Colonic mucosa (tissue), 4 donors: ENCODE measurements at regions not wholly inside any gene's neighbourhood (a gene's known extent, or its start where the extent isn't known, plus 50 kb on each side); places are given as distances from the start of the nearest gene placed in this dataset.

Experiments used
- DNase-seq: peaks from one replicate; pipeline ENCODE4 v3.0.0-alpha.2; 2020
- H3K27ac ChIP-seq: fragments of 200-600 bp; one replicate; pipeline ENCODE4 v1.8.0; 2021
- H3K27me3 ChIP-seq: fragments of 200-600 bp; one replicate; pipeline ENCODE4 v1.8.0; 2021
- H3K36me3 ChIP-seq: fragments of 200-600 bp; one replicate; pipeline ENCODE4 v1.8.0; 2021
- H3K4me1 ChIP-seq: fragments of 200-600 bp; one replicate; pipeline ENCODE4 v1.8.0; 2021; ENCODE audit warnings: mild to moderate bottlenecking
- H3K4me3 ChIP-seq: fragments of 200-600 bp; one replicate; pipeline ENCODE4 v1.8.0; 2021
- H3K9ac ChIP-seq, 2 donors: one replicate each; pipeline ENCODE4 v1.7.0; 2013; ENCODE audit warnings: control low read depth in 2 of 2, low read depth in 2 of 2, low read length in 2 of 2
- H3K9me3 ChIP-seq: fragments of 200-600 bp; one replicate; pipeline ENCODE4 v1.8.0; 2021
- intact Hi-C: fragments of 100-400 bp; cut with DNase I; formaldehyde crosslinking; loops from one replicate; pipeline ENCODE4 v1.14.1; 2022
- TF ChIP-seq, protein P1 (sequence below): fragments of 200-600 bp; IDR thresholded peaks from one replicate; pipeline ENCODE4 v1.8.0; 2022; ENCODE audit warnings: antibody characterized with exemption, mild to moderate bottlenecking
- donor health status: healthy.
- donor health status: DM: no; HTN: no; CAD: no.
- donor health status: DM: no; HTN: no; CAD: no.

DNA sequence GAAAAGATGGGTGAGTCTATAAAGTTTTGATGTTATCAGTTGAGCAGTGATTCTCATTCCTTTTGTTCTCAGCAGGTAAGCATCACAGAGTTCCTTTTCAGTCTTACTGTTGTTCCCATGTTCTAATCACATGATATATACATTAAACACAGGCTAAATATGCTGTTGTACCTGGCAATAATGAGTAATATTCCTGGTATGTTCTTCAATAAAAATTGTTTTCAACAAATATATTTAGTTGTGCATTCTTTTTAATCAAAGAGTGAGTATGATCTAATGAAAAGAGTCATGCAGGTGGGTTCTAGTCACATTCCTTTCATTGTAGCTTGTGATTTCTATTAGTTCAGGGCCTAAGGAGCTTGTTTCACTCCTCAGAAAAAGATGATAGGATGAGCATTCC lies 288.3 kb upstream of the NETO1 start:
- intact Hi-C loops: no loop called here
- H3K4me3 ChIP-seq: no peak overlapping the region
- H3K4me1 ChIP-seq: no peaks in the 10 kb centered on the region
- no peak overlapping the region for H3K27ac ChIP-seq
- TF ChIP-seq, protein P1, sequence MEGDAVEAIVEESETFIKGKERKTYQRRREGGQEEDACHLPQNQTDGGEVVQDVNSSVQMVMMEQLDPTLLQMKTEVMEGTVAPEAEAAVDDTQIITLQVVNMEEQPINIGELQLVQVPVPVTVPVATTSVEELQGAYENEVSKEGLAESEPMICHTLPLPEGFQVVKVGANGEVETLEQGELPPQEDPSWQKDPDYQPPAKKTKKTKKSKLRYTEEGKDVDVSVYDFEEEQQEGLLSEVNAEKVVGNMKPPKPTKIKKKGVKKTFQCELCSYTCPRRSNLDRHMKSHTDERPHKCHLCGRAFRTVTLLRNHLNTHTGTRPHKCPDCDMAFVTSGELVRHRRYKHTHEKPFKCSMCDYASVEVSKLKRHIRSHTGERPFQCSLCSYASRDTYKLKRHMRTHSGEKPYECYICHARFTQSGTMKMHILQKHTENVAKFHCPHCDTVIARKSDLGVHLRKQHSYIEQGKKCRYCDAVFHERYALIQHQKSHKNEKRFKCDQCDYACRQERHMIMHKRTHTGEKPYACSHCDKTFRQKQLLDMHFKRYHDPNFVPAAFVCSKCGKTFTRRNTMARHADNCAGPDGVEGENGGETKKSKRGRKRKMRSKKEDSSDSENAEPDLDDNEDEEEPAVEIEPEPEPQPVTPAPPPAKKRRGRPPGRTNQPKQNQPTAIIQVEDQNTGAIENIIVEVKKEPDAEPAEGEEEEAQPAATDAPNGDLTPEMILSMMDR: no peak
- no peaks in the 10 kb centered on the region for H3K36me3 ChIP-seq
- no peaks in the 10 kb centered on the region for H3K27me3 ChIP-seq
- no peak for DNase-seq
- H3K9me3 ChIP-seq: no peaks in the 10 kb centered on the region
- H3K9ac ChIP-seq: no peak overlapping the region

DNA sequence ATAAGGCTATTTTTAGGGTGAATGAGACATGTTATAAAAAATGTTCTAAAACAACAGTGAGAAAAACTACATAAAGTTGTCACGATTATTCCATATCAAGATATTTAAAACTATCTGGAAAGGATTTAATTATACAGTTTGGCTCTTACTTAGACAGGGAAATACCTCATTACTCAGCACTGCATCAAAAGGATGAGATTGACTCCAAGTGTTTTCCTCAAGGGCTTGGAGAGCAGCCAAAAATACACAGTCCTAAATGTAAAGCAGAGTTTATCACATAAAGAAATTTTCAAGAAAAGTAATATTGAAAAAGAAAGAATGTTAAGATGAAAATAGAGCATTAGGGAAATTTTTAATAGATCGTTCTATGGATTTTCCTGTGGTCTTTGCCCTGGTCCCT lies 285.5 kb upstream of the NETO1 start:
- Histone ChIP-seq H3K27ac (no peak overlapping the region), H3K9ac (no peak overlapping the region), H3K27me3 (no peaks in the 10 kb centered on the region), H3K36me3 (no peaks in the 10 kb centered on the region), H3K4me3 (no peak overlapping the region), H3K9me3 (no peaks in the 10 kb centered on the region), H3K4me1 (no peaks in the 10 kb centered on the region)
- TF ChIP-seq, protein P1: no peak
- intact Hi-C loops: no loop called here
- DNase-seq: no peak

DNA sequence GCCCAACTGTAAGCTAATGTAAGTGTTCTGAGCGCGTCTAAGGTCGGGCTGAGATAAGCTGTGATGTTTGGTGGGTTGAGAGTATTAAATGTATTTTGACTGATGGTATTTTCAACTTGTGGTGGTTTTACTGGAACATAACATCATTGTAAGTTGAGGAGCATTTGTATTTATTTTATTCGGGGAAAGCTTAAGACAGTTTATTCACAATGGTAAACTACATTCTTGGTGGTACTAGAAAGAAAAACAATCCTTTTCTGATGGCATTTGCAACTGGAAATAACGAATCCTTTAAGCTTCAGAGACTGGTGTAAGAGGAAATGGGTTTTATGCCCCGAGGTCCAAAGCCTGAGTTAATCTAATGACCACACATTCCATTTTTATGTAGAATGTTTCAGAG lies 283.3 kb upstream of the NETO1 start:
- no peak for DNase-seq
- no peaks in the 10 kb centered on the region for H3K9me3 ChIP-seq
- no peaks in the 10 kb centered on the region for H3K36me3 ChIP-seq
- no peaks in the 10 kb centered on the region for H3K4me1 ChIP-seq
- H3K9ac ChIP-seq: no peak overlapping the region
- TF ChIP-seq, protein P1: no peak
- no peak overlapping the region for H3K4me3 ChIP-seq
- intact Hi-C loops: no loop called here
- no peak overlapping the region for H3K27ac ChIP-seq
- no peaks in the 10 kb centered on the region for H3K27me3 ChIP-seq

DNA sequence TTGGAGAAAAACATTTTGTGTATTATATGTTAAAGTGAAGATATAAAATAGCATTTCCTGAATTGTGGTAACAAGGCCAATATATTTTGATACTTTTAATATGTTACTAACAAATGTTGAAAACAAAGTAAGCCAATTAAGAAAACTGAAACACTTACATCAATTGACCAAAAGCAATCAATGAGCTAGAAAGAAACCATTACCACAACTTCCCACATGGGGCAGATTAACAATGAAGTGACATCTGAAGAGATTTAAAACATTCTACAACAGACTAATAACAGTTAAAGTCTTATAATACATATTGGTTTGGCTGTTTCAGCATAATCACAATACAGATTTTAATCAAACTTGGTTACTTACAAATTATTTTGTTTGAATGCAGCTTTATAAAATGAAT lies 282.4 kb upstream of the NETO1 start:
- intact Hi-C loops: no loop called here
- Histone ChIP-seq H3K4me3 (no peak overlapping the region), H3K9ac (no peak overlapping the region), H3K27ac (no peak overlapping the region), H3K4me1 (no peaks in the 10 kb centered on the region), H3K36me3 (no peaks in the 10 kb centered on the region), H3K9me3 (no peaks in the 10 kb centered on the region), H3K27me3 (no peaks in the 10 kb centered on the region)
- TF ChIP-seq, protein P1: no peak
- DNase-seq: no peak

GRCh38 chr18:73147590-73147989 lies 279.8 kb upstream of the NETO1 start:
- intact Hi-C loops: no loop called here
- no peak overlapping the region for H3K9ac ChIP-seq
- H3K4me3 ChIP-seq: no peak overlapping the region
- no peaks in the 10 kb centered on the region for H3K27me3 ChIP-seq
- H3K36me3 ChIP-seq: no peaks in the 10 kb centered on the region
- H3K4me1 ChIP-seq: no peaks in the 10 kb centered on the region
- H3K9me3 ChIP-seq: no peaks in the 10 kb centered on the region
- DNase-seq: no peak
- no peak overlapping the region for H3K27ac ChIP-seq
- TF ChIP-seq, protein P1: no peak

- H3K27ac ChIP-seq: no peak overlapping the region
- no peak for DNase-seq
- no peaks in the 10 kb centered on the region for H3K9me3 ChIP-seq
- no peaks in the 10 kb centered on the region for H3K36me3 ChIP-seq
- H3K27me3 ChIP-seq: no peaks in the 10 kb centered on the region
- no peak overlapping the region for H3K9ac ChIP-seq
- intact Hi-C loops: no loop called here
- H3K4me1 ChIP-seq: no peaks in the 10 kb centered on the region
- TF ChIP-seq, protein P1: no peak
- no peak overlapping the region for H3K4me3 ChIP-seq
Measured at GRCh38 chr18:73144030-73144429, 276.2 kb upstream of the NETO1 start.
